Lung (tissue), 11 donors: ENCODE measurements at regions not wholly inside any gene's neighbourhood (a gene's known extent, or its start where the extent isn't known, plus 50 kb on each side); places are given as distances from the start of the nearest gene placed in this dataset.

Experiments
- ATAC-seq: fragments of 200-7000 bp; cut with Tn5 transposase; one replicate; pipeline ENCODE4 v1.9.1; 2020; ENCODE audit warnings: moderate number of reproducible peaks; ENCODE audit not compliant: insufficient read depth, low FRiP score
- DNase-seq, 3 donors: peaks; one replicate each; pipeline ENCODE4 v3.0.0-alpha.2; 2013 to 2017
- H3K27ac ChIP-seq, 2 donors: one replicate each; pipeline ENCODE4 v1.5.1; 2013; ENCODE audit warnings: mild to moderate bottlenecking in 2 of 2, moderate library complexity in 2 of 2, control low read depth in 1 of 2, inconsistent platforms in 1 of 2, low read depth in 1 of 2, low read length in 1 of 2
- H3K27me3 ChIP-seq, 3 donors: one replicate each; pipeline ENCODE4 v1.5.1; 2013; ENCODE audit warnings: low read length in 2 of 3; ENCODE audit not compliant: control insufficient read depth in 3 of 3, insufficient read depth in 3 of 3
- H3K36me3 ChIP-seq, 4 donors: one replicate each; pipeline ENCODE4 v1.5.1; 2013; ENCODE audit warnings: low read length in 4 of 4, mild to moderate bottlenecking in 1 of 4, moderate library complexity in 1 of 4; ENCODE audit not compliant: control insufficient read depth in 4 of 4, insufficient read depth in 4 of 4
- H3K4me1 ChIP-seq, 5 donors: one replicate each; pipeline ENCODE4 v1.5.1; 2013; ENCODE audit warnings: low read length in 5 of 5, mild to moderate bottlenecking in 2 of 5, moderate library complexity in 1 of 5; ENCODE audit not compliant: control insufficient read depth in 5 of 5, insufficient read depth in 5 of 5
- H3K4me3 ChIP-seq: one replicate; pipeline ENCODE4 v1.5.1; 2013; ENCODE audit warnings: mild to moderate bottlenecking, control low read depth, moderate library complexity
- H3K9ac ChIP-seq, 2 donors: one replicate each; pipeline ENCODE4 v1.5.1; 2013; ENCODE audit warnings: low read length in 2 of 2, control low read depth in 1 of 2; ENCODE audit not compliant: insufficient read depth in 1 of 2
- H3K9me3 ChIP-seq, 4 donors: one replicate each; pipeline ENCODE4 v1.5.1; 2013; ENCODE audit warnings: low read length in 3 of 4, mild to moderate bottlenecking in 1 of 4, moderate library complexity in 1 of 4; ENCODE audit not compliant: control insufficient read depth in 4 of 4, insufficient read depth in 3 of 4
- WGBS, 2 donors: extraction: QIAGEN DNeasy Blood & Tissue Kit; methylation state at CpG; one replicate each; pipeline ENCODE4 v1.1.7; 2013; 5-methylcytosine and 5-hydroxymethylcytosine counted together
- TF ChIP-seq, protein P1 (sequence below): IDR thresholded peaks from 2 replicates; pipeline ENCODE4 v1.5.1; 2012; ENCODE audit warnings: mild to moderate bottlenecking; ENCODE audit errors: control extremely low read depth, extremely low read depth
- donor health status: control.
- donor health status: control.
- donor health status: Bipolar disorder and iron deficiency.
- donor health status: healthy.
- donor health status: DM: yes; HTN: yes; CAD: no.

DNA sequence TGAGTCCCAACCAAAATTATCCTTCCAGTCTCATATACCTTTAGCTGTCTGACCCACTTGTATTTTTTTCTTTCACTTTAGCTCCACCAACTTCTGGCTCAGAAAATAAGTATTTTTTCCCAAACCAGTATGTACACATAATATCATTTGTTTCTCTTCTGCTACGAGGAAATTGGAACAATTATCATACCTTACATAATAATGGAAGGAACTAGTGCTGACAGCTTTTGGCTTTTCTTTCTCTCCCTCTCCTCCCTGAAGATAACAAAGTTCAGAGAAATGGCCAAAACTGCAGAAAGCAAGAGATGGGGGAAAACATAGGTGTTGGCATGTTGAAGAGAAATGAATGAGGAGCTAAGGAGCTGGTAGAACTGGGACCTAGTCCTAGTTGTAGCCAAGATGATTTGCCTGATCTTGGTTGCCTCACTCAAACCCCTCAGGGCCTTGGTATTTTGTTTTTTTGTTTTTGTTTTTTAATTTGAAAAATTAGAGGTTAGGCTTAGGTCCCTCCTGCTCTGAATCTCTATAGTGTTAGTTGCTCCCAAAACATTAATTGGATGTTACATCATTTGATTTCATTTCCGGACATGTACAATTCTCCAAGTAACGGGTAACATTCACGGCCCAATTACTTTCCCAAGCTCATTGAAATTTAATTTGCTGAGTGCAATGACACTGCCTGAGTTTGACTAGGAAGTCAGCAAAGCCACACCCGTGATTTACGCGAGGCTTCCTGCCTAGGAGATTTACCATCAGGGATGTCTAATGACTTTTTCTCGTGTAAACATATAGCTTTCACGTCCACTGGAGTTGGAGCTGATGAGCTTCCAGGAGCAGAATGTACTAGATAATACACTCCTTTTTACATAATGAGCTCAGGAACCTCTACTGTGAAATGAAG lies 291.6 kb downstream of the TLE1 start:
- no peaks in the 10 kb centered on the region for H3K27me3 ChIP-seq
- ATAC-seq (no peak), DNase-seq (peak in 1 of 3 donors; percentile 36)
- WGBS, 2 donors: 63 to 74% methylated on average over 9 of the region's 9 CpGs
- peaks cover 0 to 47% (median 8%) of the 10 kb centered on the region in 5 donors for H3K4me1 ChIP-seq
- TF ChIP-seq, protein P1, sequence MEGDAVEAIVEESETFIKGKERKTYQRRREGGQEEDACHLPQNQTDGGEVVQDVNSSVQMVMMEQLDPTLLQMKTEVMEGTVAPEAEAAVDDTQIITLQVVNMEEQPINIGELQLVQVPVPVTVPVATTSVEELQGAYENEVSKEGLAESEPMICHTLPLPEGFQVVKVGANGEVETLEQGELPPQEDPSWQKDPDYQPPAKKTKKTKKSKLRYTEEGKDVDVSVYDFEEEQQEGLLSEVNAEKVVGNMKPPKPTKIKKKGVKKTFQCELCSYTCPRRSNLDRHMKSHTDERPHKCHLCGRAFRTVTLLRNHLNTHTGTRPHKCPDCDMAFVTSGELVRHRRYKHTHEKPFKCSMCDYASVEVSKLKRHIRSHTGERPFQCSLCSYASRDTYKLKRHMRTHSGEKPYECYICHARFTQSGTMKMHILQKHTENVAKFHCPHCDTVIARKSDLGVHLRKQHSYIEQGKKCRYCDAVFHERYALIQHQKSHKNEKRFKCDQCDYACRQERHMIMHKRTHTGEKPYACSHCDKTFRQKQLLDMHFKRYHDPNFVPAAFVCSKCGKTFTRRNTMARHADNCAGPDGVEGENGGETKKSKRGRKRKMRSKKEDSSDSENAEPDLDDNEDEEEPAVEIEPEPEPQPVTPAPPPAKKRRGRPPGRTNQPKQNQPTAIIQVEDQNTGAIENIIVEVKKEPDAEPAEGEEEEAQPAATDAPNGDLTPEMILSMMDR: no peak
- H3K9me3 ChIP-seq: no peaks in the 10 kb centered on the region
- H3K9ac ChIP-seq: no peak overlapping the region
- no peak overlapping the region for H3K27ac ChIP-seq
- no peak overlapping the region for H3K4me3 ChIP-seq
- H3K36me3 ChIP-seq: no peaks in the 10 kb centered on the region

DNA sequence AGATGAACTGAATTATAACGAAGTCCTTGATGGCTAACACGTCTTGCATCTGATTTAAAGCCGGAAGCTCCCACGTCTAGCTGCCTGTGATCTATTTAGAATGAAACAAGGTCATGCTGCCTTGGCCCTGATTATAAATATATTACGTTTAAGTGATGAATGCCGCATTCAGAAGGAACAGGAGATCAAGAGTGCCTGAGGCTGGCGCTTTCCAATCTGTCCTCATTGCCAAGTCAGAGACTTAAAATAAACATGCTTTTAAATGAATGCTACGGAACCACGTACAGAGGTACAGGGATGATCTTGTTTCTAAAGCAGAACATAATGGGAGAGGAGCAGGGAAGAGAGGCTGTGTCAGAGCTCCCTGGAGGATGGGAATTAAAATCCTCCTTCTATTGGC lies 292.8 kb downstream of the TLE1 start:
- ATAC-seq (no peak), DNase-seq (peak in 2 of 3 donors; percentile 29 to 60)
- Histone ChIP-seq H3K36me3 (no peaks in the 10 kb centered on the region), H3K4me3 (no peak overlapping the region), H3K9ac (no peak overlapping the region), H3K4me1 (peaks cover 0 to 47% (median 8%) of the 10 kb centered on the region in 5 donors), H3K27me3 (no peaks in the 10 kb centered on the region), H3K27ac (no peak overlapping the region), H3K9me3 (no peaks in the 10 kb centered on the region)
- 59 to 74% methylated on average over 9 of the region's 9 CpGs for WGBS, 2 donors
- TF ChIP-seq, protein P1: no peak

DNA sequence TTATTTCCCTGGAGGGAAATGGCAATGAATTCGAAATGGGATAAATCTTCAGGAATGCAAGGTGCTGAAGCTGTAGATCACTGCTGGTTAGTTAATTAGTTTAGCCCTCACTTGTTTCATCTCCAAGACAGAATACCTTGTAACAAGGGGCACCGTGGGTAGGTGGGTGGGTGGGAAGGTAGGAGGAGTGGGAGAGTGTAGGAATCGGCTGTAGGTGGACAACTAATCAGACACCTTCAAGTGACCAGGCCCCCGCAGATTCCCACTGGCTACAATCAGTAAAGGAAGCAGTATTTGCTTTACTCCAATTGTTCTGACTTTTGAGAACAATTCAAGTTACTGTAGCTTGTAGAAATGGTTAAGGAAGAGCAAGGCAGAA lies 293.7 kb downstream of the TLE1 start:
- WGBS, 2 donors: 76 to 93% methylated on average over 4 of the region's 4 CpGs
- no peak overlapping the region for H3K4me3 ChIP-seq
- H3K9ac ChIP-seq: no peak overlapping the region
- TF ChIP-seq, protein P1: no peak
- no peak for ATAC-seq
- no peak for DNase-seq
- peaks cover 0 to 50% (median 8%) of the 10 kb centered on the region in 5 donors for H3K4me1 ChIP-seq
- H3K27me3 ChIP-seq: no peaks in the 10 kb centered on the region
- H3K36me3 ChIP-seq: no peaks in the 10 kb centered on the region
- no peaks in the 10 kb centered on the region for H3K9me3 ChIP-seq
- no peak overlapping the region for H3K27ac ChIP-seq
